B cell (primary cell): ENCODE measurements at regions not wholly inside any gene's neighbourhood (a gene's known extent, or its start where the extent isn't known, plus 50 kb on each side); places are given as distances from the start of the nearest gene placed in this dataset.

ENCODE experiments used
- ATAC-seq: fragments of 200-7000 bp; cut with Tn5 transposase; one replicate; pipeline ENCODE4 v1.10.0; 2021; ENCODE audit warnings: low read depth, mild to moderate bottlenecking, moderate number of reproducible peaks, moderate library complexity
- CTCF ChIA-PET: fragments of 350-600 bp; sonication (Branson Sonifier 250); formaldehyde crosslinking; loops from one replicate; lab custom pipeline; 2021; ENCODE audit warnings: antibody characterized with exemption, inconsistent platforms; lab: Charles Lee
- POLR2A ChIA-PET: fragments of 350-600 bp; sonication (Branson Sonifier 250); formaldehyde crosslinking; loops from one replicate; lab custom pipeline; 2021; ENCODE audit warnings: antibody characterized with exemption; lab: Charles Lee
- DNase-seq: peaks from one replicate; pipeline ENCODE4 v3.0.0; 2013
- H2AFZ ChIP-seq: 2 replicates; pipeline ENCODE4 v1.6.1; 2012; ENCODE audit warnings: mild to moderate bottlenecking, low read depth, low read length; ENCODE audit not compliant: insufficient read depth, poor library complexity, severe bottlenecking
- H3K27ac ChIP-seq, 2 donors: 1 replicate in 1 of 2; 2 replicates in 1 of 2; pipeline ENCODE4 v1.5.1; 2012 to 2013; ENCODE audit warnings: low read length in 2 of 2, mild to moderate bottlenecking in 2 of 2, moderate library complexity in 1 of 2
- H3K27me3 ChIP-seq, 4 experiments: fragments of 200-600 bp in 1 of 4; sonication (generic) in 1 of 4; replicated peaks in 1 of 4; 1 replicate in 2 of 4; 2 replicates in 2 of 4; pipeline versions ENCODE4 v1.6.1 to v1.7.0; 2013 to 2016; ENCODE audit warnings: low read length in 3 of 4, mild to moderate bottlenecking in 2 of 4, mixed read lengths in 1 of 4, moderate library complexity in 1 of 4; ENCODE audit not compliant: insufficient read depth in 4 of 4, control insufficient read depth in 3 of 4; ENCODE audit errors: control extremely low read depth in 1 of 4
- H3K36me3 ChIP-seq, 2 experiments: replicated peaks in 1 of 2; 1 replicate in 1 of 2; 2 replicates in 1 of 2; pipeline versions ENCODE4 v1.6.1 to v1.7.1; 2013; ENCODE audit warnings: low read length in 1 of 2; ENCODE audit not compliant: insufficient read depth in 2 of 2, control insufficient read depth in 1 of 2; ENCODE audit errors: control extremely low read depth in 1 of 2, extremely low read depth in 1 of 2
- H3K4me1 ChIP-seq, 2 donors: fragments of 200-600 bp in 1 of 2; sonication (generic) in 1 of 2; 1 replicate in 1 of 2; 2 replicates in 1 of 2; pipeline versions ENCODE4 v1.5.1 to v1.6.1; 2013 to 2017; ENCODE audit warnings: low read length in 2 of 2; ENCODE audit not compliant: control insufficient read depth in 2 of 2, insufficient read depth in 2 of 2
- H3K4me2 ChIP-seq: replicated peaks from 2 replicates; pipeline ENCODE3; 2012; ENCODE audit warnings: mild to moderate bottlenecking, low read depth, low read length; ENCODE audit not compliant: poor library complexity, severe bottlenecking
- H3K4me3 ChIP-seq, 5 experiments: fragments of 200-600 bp in 1 of 5; sonication (generic) in 1 of 5; 1 replicate in 3 of 5; 2 replicates in 2 of 5; pipeline versions ENCODE4 v1.5.1 to v1.7.0; 2011 to 2016; ENCODE audit warnings: low read length in 4 of 5, mild to moderate bottlenecking in 4 of 5, low read depth in 2 of 5, control low read depth in 1 of 5, moderate library complexity in 1 of 5; ENCODE audit not compliant: insufficient read depth in 1 of 5; ENCODE audit errors: control extremely low read depth in 1 of 5, extremely low read depth in 1 of 5
- H3K79me2 ChIP-seq: fragments of 200-600 bp; sonication (generic); one replicate; pipeline ENCODE4 v1.6.0; 2016; ENCODE audit warnings: low read length; ENCODE audit not compliant: control insufficient read depth, insufficient read depth
- H3K9ac ChIP-seq: fragments of 200-600 bp; sonication (generic); 2 replicates; pipeline ENCODE4 v1.6.1; 2017; ENCODE audit warnings: mild to moderate bottlenecking, low read length, moderate library complexity
- H3K9me3 ChIP-seq, 3 donors: one replicate each; pipeline versions ENCODE4 v1.6.1 to v1.7.1; 2013; ENCODE audit warnings: low read length in 2 of 3; ENCODE audit not compliant: control insufficient read depth in 2 of 3, insufficient read depth in 1 of 3; ENCODE audit errors: control extremely low read depth in 1 of 3
- H4K20me1 ChIP-seq: 2 replicates; pipeline ENCODE4 v1.6.0; 2012; ENCODE audit warnings: mild to moderate bottlenecking, low read length; ENCODE audit not compliant: insufficient read depth, control insufficient read depth, poor library complexity, severe bottlenecking
- H3K27ac Mint-ChIP-seq: one replicate; pipeline ENCODE4 v1.8.0; 2021; ENCODE audit warnings: mixed read lengths
- H3K27me3 Mint-ChIP-seq: one replicate; pipeline ENCODE4 v1.8.0; 2021; ENCODE audit warnings: mixed read lengths
- H3K4me1 Mint-ChIP-seq: one replicate; pipeline ENCODE4 v1.8.0; 2021; ENCODE audit warnings: mixed read lengths
- H3K4me3 Mint-ChIP-seq: one replicate; pipeline ENCODE4 v1.8.0; 2021; ENCODE audit warnings: mixed read lengths
- H3K9me3 Mint-ChIP-seq: one replicate; pipeline ENCODE4 v1.8.0; 2022; ENCODE audit warnings: mixed read lengths; ENCODE audit not compliant: insufficient read depth
- EZH2 ChIP-seq: IDR thresholded peaks from 2 replicates; pipeline ENCODE4 v1.6.1; 2012; ENCODE audit warnings: borderline replicate concordance, low read depth, mild to moderate bottlenecking, moderate library complexity, low read length; ENCODE audit not compliant: insufficient read depth, poor library complexity, severe bottlenecking
- WGBS: methylation state at CpG from one replicate; pipeline ENCODE4 v1.1.5; 2013; ENCODE audit warnings: missing lambda C conversion rate; ENCODE audit not compliant: insufficient coverage; 5-methylcytosine and 5-hydroxymethylcytosine counted together
- intact Hi-C: fragments of 100-400 bp; cut with micrococcal nuclease; formaldehyde crosslinking; loops from one replicate; pipeline ENCODE4 v1.10.0; 2022
- TF ChIP-seq, protein P1 (sequence below): fragments of 200-600 bp; IDR thresholded peaks from one replicate; pipeline ENCODE4 v1.8.0; 2022; ENCODE audit warnings: antibody characterized with exemption, mild to moderate bottlenecking

DNA sequence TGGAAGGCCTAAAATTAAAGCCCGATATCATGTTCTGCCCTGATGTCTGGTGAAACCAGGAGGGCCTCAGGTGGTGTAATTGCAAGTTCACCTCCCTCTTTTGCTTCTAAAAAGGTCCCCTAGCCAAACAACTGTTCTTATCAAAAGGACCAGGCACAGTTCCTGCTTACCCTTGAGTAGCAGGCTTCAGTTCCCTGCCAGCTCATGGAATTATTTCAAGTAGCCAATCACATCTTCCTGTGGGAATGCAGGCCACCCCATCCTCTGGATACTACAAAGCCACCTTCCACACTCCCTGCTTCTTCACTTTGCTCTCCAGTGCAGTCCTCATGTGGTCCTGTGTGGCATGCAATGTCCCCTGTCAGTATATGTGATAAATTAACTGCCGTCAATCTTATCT is 97.7 kb upstream of the GALNT17 start:
- Histone ChIP-seq H3K4me1 (no peaks in the 10 kb centered on the region), H3K79me2 (no peaks in the 10 kb centered on the region), H2AFZ (no peak overlapping the region), H3K9me3 (peaks cover 0 to 10% (median 0%) of the 10 kb centered on the region in 3 donors), H3K27me3 (no peaks in the 10 kb centered on the region), H3K9ac (no peak overlapping the region), H3K36me3 (no peaks in the 10 kb centered on the region), H3K4me3 (no peak overlapping the region), H3K27ac (no peak overlapping the region), H3K4me2 (no peak overlapping the region), H4K20me1 (no peaks in the 10 kb centered on the region)
- peaks cover 13% of the 10 kb centered on the region for H3K9me3 Mint-ChIP-seq
- POLR2A ChIA-PET = no interaction called here
- H3K27ac Mint-ChIP-seq = no peak overlapping the region
- intact Hi-C loops = no loop called here
- DNase-seq (no peak), ATAC-seq (no peak)
- no peak for TF ChIP-seq EZH2
- TF ChIP-seq, protein P1, sequence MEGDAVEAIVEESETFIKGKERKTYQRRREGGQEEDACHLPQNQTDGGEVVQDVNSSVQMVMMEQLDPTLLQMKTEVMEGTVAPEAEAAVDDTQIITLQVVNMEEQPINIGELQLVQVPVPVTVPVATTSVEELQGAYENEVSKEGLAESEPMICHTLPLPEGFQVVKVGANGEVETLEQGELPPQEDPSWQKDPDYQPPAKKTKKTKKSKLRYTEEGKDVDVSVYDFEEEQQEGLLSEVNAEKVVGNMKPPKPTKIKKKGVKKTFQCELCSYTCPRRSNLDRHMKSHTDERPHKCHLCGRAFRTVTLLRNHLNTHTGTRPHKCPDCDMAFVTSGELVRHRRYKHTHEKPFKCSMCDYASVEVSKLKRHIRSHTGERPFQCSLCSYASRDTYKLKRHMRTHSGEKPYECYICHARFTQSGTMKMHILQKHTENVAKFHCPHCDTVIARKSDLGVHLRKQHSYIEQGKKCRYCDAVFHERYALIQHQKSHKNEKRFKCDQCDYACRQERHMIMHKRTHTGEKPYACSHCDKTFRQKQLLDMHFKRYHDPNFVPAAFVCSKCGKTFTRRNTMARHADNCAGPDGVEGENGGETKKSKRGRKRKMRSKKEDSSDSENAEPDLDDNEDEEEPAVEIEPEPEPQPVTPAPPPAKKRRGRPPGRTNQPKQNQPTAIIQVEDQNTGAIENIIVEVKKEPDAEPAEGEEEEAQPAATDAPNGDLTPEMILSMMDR = no peak
- H3K4me3 Mint-ChIP-seq = no peak overlapping the region
- no peaks in the 10 kb centered on the region for H3K4me1 Mint-ChIP-seq
- CTCF ChIA-PET = no interaction called here
- 93% methylated on average over 1 of the region's 2 CpGs for WGBS
- H3K27me3 Mint-ChIP-seq = no peaks in the 10 kb centered on the region

DNA sequence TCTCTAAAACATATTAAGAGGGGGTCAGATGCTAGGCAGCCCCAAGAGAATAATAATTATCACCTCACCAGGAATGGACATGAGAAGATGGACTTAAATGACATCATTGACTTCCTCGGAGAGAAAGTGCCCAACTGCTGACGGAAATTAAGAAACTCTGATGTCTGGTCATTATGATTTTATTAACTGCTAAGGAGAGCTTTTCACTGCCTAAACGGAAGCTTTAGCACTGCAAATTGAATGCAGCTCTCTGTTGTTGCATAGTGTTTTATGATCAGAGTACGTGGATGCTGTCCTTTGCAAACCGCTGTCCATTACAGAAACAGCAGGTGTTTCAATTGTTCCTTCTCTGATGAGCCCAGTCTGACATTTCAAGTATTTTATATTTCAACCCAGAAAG is 89.4 kb upstream of the GALNT17 start:
- Histone ChIP-seq H3K79me2 (no peaks in the 10 kb centered on the region), H3K4me3 (no peak overlapping the region), H3K36me3 (no peaks in the 10 kb centered on the region), H3K4me2 (no peak overlapping the region), H3K9ac (no peak overlapping the region), H4K20me1 (no peaks in the 10 kb centered on the region), H3K4me1 (no peaks in the 10 kb centered on the region), H2AFZ (no peak overlapping the region), H3K27me3 (no peaks in the 10 kb centered on the region), H3K27ac (no peak overlapping the region), H3K9me3 (peaks cover 0 to 8% (median 0%) of the 10 kb centered on the region in 3 donors)
- ATAC-seq = no peak
- Mint-ChIP-seq H3K4me3 (no peak overlapping the region), H3K27ac (no peak overlapping the region), H3K9me3 (peaks cover 4% of the 10 kb centered on the region), H3K27me3 (no peaks in the 10 kb centered on the region), H3K4me1 (no peaks in the 10 kb centered on the region)
- intact Hi-C loops = no loop called here
- POLR2A ChIA-PET = no interaction called here
- DNase-seq = no peak
- 93% methylated on average over 3 of the region's 5 CpGs for WGBS
- CTCF ChIA-PET = no interaction called here
- TF ChIP-seq EZH2 = no peak
- TF ChIP-seq, protein P1 = no peak
